Adrenal gland (tissue), 5 donors: ENCODE measurements at regions not wholly inside any gene's neighbourhood (a gene's known extent, or its start where the extent isn't known, plus 50 kb on each side); places are given as distances from the start of the nearest gene placed in this dataset.

Experiments used
- POLR2A ChIP-seq, 2 donors: fragments of 450-650 bp; IDR thresholded peaks; one replicate each; pipeline ENCODE4 v1.6.1; 2017; ENCODE audit warnings: antibody characterized with exemption in 2 of 2, mild to moderate bottlenecking in 2 of 2, moderate library complexity in 1 of 2
- TF ChIP-seq, protein P1 (sequence below), 6 experiments: fragments of 450-650 bp in 4 of 6; fragments of 200-600 bp in 2 of 6; sonication (generic) in 1 of 6; IDR thresholded peaks; 1 replicate in 5 of 6; 2 replicates in 1 of 6; pipeline versions ENCODE4 v1.5.1 to v1.8.0; 2016 to 2021; ENCODE audit warnings: antibody characterized with exemption in 6 of 6, mild to moderate bottlenecking in 2 of 6, moderate library complexity in 1 of 6
- donor health status: DM: no; HTN: no; CAD: no.

DNA sequence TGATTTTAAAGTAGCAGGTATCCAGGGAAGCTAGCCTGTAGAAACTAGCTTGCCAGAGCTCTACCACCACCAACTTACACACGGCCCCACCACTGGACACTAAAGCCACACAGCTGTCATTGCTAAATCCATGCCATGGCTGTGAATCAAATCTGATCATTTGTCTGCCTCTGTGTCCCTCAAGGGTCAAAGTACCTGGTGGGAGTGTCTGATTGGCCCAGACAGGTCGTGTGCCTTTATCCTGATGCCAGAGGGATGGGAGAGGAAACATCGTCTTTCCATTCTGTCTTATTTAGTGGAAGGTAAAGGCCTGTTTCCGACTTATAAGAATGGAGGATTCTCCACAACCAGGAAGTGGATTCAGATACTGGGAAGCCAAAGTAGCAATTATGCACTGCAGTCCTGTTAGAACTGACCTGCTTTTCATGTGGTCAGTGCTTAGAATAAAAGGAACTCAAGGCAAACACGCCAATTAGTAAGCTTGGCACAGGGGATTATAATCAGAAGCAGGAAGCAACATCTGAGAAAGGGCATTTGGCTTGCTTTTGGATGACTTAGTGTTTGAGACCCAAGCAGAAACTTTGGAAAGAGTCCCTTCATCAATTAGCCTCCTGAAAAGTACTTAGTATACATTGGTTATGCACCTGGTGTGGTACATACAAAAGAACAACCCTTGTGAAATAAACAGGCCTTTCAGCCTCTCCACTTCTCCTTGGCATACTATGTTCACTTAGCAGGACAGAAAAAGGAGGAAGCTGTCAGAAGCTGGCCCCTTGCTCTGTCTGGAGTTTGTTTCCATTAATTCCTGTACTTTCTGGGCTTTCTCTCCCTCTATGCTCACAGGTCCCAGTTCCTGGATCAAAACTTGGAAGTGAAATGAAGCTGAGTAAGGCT lies 192.4 kb downstream of the NUFIP1 start:
- TF ChIP-seq POLR2A (IDR thresholded peaks at IDR 0.05), result no peak
- TF ChIP-seq, protein P1, sequence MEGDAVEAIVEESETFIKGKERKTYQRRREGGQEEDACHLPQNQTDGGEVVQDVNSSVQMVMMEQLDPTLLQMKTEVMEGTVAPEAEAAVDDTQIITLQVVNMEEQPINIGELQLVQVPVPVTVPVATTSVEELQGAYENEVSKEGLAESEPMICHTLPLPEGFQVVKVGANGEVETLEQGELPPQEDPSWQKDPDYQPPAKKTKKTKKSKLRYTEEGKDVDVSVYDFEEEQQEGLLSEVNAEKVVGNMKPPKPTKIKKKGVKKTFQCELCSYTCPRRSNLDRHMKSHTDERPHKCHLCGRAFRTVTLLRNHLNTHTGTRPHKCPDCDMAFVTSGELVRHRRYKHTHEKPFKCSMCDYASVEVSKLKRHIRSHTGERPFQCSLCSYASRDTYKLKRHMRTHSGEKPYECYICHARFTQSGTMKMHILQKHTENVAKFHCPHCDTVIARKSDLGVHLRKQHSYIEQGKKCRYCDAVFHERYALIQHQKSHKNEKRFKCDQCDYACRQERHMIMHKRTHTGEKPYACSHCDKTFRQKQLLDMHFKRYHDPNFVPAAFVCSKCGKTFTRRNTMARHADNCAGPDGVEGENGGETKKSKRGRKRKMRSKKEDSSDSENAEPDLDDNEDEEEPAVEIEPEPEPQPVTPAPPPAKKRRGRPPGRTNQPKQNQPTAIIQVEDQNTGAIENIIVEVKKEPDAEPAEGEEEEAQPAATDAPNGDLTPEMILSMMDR (IDR thresholded peaks at IDR 0.05), result no peak
